ENCODE measurements at regions not wholly inside any gene's neighbourhood (a gene's known extent, or its start where the extent isn't known, plus 50 kb on each side); places are given as distances from the start of the nearest gene placed in this dataset.
"Not testable (repeated sequence)": the region's sequence is repeated elsewhere in the genome, so short reads cannot be mapped to it uniquely, and the experiment has no call there.

DNA sequence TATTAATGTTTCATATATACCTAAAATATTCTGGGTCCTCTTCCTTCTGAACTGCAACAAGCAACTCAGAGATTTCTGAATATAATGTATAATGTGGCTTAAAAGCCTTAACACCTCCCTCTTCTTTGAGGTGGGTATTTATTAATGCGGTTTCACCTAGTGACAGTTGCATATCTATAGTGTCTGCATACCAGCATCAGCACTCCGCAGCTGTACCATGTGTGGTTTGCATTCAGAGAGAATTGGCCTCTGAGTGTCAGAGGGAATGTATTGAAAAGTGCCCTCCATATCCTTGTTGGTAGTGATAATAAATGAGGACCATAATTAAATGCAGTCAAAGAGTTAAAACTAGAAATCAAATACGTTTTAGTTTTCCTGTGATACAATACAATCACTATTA is 256.6 kb upstream of the ARRDC3 start:
- DNase-seq = no peak

DNA sequence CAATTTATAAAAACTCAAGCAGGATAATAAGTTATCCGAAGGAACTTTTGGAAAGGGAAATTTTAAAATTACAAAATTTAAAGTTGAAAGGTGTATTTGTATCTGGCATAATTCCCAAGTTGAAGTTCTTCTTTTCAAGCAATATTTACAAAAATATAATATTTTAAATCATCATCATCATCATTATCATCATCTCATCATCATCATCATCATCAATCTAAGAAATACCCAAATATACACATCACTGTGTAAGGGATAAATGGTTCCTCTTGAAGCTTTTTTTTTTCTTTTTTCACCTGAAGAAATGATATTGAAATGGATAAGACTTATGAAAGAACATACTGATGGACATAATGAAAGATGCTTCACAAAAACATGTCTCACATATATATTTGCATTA is 254.9 kb upstream of the ARRDC3 start:
- DNase-seq = no peak

DNA sequence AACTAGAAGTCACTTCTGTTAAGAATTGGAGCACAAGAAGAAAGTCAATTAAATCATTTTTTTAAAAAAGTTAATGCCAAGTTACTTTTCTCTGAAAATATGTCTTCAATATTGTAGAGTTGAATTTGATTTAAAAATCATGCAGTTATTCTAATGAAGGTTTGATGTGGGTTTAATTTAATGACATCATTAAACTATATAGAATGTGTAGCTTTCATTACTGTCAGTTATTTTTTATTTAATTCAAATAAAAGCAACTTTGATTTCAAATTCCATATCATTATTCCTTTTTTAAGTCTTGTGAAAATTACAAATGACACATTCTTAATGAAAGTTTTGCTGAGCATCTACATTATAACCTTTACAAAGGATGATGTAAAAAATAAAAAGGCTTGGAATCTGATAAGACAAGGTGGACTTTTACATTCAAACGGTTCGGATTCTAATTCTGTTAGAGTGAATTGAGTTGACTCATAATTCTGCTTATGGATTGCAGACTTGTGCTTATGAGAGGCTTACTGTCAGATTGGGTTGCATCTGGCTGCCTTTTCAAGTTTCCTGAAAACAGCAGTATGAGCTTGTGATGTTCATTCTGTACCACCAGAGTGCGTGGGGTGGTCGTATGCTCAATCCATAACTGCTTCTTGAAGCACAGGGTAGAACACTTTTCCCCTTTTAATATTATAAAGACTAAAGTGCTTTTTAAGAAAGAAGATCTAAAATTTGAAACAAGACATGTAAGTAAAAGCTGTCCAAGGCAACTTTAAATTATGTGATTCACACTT is 253.0 kb upstream of the ARRDC3 start:
- DNase-seq = no peak

DNA sequence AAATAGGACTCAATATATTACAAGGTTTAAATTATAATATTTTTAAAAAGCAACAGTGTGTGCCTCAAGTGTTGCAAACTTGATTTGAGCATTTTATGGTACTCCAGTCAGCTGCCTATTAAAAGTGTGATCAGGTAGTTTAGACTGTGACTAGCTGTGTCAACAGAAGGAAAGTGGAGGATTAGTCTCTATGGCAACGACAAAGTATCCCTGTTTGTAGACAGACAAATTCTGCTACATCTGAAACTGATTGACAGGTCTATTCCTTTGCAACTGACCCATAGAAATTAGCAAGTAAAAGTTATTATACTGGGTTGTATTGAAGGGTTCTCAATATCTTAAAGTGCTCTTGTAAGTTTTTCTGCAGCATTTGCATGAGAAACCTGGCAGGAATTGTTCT is 249.8 kb upstream of the ARRDC3 start:
- DNase-seq = no peak

DNA sequence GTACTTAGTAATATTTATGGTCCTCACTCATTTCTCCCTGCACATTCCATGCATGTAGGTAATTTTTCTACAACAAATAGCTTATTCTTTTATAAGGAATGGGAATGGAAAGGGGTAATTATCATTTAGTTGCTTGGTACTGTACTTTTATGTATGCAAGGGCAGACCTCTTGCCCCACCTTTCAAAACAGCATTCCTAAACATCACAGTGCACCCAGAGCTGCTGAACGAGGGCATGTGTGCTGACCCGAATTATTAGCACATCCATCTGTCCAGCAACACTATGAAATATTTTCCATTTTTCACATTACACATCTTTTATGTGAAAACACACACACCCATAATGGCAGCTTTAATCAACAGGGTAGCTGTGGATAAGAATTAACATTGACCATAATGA is 228.6 kb upstream of the ARRDC3 start:
- DNase-seq = no peak

DNA sequence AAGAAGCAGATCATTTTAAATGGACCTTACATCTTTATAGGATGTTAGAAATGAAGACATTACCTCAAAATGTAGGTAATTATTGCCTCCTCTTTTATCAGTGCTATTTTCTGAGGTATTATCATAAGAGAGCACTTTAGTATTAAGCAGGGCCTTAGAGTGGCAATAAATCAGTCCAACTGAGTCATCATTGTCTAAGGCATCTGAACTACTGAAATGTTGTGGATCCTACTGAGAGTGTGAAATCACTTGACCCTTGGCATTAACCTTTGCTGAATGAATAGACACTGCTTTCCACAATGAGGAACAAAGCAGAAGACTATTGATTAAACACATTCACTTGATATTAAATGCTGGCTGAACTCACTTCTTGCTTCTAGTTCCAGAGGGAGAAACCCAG is 224.6 kb upstream of the ARRDC3 start:
- DNase-seq = no peak

DNA sequence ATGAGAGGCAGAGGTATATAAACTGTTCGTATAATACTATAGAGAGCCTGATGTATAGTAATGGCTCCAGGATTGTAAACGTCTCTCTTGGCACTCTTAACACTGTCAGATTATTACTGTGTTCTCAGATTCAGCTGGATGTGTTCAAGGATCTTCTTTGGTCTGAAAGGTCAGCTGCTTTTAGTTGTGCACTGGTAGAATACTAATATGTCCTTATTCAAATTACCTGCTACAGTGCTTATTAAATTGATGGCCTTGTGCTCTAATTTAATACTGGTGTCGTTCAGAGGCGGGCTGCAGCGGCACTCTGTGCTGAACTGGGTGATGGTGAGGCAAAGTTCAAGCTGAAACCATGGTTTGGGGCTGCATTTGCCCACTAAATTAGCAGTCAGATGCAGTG is 216.7 kb upstream of the ARRDC3 start:
- no peak for DNase-seq

DNA sequence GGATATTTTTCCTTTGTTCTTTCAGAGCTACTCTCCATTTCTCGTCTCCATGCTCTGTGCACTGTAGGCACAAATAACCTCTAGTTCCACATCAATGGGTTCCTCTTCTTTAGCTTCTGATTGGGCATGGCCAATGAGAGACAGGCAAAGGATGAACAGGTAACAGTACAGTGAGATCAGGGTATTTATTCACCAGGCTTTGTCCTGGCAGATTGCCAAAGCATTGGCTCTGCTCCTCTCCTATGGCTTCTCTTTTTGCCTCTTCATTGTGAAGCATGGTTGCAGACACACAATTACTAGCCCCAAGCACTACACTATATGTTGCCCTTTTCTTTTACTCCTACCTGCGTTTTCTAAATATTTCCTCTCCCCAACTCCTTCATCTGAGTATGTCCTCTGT is 215.1 kb upstream of the ARRDC3 start:
- no peak for DNase-seq

DNA sequence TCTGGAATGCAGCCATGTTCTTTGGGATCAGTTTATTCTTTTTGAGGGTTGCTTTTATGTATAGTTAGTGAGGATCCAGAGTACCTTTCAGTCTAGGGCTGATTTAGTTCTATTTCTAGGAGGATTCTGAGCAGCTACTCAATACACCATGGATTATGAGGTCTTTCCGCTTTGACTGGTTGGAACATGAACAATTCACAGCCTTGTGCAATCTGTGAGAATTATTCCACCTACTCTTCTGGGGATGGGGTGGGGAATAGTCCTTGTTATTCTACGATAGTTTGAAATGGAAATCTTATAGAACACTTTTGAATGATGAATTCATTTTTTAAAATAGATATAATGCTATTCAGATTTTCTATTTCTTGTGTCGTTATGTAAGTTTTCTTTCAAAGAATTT is 212.3 kb upstream of the ARRDC3 start:
- DNase-seq = no peak

DNA sequence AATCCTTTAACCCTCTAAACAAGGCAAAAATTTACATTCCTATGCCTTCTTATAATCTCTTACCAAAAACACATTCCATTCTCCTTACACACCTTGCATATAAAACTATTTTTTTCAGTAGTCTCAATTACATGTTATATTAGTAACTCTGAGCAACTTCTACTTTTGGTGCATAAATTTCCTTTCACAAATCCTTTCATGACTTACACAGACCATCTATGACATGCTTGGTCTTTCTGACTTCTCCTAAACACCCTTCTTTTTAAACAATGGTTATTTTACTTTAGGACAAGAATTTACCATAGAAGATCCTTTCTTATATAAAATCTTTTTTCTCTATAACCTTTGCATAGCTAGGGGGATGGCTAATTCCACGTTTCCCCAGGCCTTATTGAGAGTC is 208.0 kb upstream of the ARRDC3 start:
- no peak for DNase-seq

DNA sequence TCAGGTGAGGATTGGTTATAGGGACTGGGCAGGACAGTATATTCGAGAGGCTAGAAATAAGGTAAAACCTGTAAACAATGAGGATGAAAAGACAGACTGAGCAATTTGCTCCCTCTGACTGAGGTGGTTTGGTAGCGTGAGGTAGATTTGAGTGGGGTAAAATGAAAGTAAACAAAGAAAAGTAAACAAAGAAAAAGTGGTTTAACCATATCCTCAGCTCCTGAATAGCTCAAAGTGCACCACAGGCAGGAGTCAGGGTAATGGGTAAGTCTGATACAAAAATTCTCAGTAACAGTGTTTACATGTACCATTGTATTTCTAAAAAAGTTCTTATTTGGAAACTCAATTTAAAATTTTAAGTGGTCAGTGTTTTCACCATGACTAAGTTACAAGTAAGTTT is 203.1 kb upstream of the ARRDC3 start:
- no peak for DNase-seq

DNA sequence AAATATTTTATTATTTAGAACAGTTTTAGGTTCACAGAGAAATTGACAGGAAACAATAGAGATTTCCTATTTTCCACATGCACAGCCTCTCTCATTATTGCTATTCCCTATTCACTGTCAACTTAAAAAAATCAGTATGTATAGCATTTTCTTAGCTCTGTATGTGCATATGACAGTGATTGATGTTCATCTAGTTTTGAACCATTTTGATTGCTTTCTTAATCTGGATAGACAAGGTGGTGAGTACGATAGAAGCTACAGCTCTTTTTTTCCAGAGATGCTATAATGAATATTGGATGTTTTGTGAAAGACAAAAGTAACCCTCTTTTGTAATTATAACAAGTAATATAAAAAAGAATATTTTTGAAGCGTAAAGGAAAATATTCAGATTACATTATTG is 201.2 kb upstream of the ARRDC3 start:
- DNase-seq = no peak

DNA sequence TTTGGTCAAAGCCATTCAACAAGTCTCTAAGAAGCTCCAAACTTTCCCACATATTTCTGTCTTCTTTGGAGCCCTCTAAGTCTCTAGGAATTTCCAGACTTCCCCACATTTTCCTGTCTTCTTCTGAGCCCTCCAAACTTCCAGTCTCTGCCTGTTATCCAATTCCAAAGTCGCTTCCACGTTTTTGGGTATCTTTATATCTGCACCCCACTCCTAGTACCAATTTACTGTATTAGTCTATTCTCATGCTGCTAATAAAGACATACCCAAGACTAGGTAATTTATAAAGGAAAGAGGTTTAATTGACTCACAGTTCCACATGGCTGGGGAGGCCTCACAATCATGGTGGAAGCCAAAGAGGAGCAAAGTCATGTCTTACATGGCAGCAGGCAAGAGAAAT is 182.9 kb upstream of the ARRDC3 start:
- not testable (repeated sequence) for DNase-seq

DNA sequence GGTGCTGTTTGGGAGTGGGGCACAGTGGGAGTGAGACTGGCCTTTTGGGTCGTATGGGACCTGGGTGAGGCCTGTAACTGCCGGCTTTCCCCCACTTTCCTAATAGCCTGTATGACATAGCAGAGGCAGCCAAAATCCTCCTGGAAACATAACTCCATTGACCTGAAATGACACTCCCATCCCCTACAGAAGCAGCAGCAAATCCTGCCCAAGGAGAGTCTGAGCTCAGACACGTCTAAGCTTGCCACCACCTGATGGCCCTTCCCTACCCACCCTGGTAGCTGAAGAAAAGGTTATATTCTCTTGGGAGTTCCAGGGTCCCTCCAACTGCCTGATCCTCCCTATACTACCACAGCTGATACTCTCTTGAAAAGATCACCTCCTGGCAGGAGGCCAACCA is 179.8 kb upstream of the ARRDC3 start:
- no peak for DNase-seq

DNA sequence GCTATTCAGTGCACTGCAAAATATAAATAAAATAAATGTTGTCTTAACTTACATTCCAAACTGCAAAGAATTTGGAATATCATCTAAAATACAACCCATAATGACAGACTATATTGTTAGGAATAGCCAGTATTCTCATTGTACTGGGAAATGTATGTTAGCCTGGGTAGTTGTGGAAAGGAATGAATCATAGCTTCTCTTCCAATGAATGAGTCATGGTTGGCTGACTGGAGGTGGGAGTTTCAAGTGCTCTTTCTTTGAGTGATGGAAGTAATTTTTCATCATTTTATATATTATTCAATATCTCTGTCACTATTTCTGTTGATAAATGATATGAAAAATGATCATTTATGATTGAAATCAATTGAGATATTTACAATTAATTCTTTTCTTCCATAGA is 158.6 kb upstream of the ARRDC3 start:
- DNase-seq = no peak

DNA sequence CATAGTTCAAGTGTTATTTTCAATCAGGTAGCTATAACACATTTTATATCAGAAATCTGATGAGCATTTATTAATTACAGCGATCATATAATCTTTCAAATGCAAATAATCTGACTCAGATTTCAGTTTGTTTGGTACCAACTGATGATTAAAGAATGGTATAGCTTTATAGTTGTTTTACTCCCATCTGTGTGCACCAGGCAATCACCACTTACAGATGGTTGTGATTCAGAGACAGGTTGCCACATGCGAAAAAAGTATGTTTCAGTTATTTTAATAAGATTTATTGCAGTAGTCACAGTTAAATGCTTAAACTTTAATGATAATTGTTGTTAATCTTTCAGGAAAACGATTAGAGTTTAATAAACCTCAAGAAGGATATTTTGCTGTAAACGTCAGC is 155.1 kb upstream of the ARRDC3 start:
- DNase-seq = no peak

DNA sequence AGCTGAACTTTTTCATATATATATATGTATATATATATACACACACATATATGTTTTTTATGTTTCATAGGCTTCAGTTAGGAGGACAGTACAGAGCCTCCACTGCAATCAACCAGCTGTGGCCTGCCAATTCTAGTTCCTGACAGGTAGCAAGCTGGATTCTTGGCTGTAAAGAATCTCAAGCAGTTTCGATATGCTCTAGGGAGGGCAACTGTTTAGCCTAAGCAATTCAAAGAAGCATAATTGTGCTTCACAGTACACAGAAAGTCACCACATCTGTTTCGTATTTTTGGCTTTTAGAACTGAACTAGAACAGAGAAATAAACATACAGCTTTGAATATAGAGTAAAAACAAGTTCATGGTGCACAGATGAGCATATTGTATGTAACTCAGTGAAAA is 152.4 kb upstream of the ARRDC3 start:
- no peak for DNase-seq

DNA sequence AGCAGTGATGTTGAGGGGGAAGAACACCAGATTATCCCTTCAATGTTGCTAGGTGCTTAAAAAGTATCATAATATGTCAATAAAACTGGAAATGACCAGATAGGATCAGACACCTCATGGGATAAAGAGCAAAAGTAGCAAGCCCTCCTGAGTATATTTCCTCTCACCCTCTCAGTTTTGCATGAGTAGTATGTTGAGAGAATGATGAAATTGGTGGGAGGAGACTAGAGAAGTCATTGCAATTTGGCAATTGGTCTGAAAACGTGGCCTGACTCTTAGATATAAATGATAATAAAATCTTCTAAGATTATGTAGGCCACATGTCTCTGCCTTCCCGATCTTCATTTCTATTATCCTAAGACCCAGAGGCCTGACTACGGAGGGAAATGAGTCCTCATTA is 151.2 kb upstream of the ARRDC3 start:
- DNase-seq = no peak

DNA sequence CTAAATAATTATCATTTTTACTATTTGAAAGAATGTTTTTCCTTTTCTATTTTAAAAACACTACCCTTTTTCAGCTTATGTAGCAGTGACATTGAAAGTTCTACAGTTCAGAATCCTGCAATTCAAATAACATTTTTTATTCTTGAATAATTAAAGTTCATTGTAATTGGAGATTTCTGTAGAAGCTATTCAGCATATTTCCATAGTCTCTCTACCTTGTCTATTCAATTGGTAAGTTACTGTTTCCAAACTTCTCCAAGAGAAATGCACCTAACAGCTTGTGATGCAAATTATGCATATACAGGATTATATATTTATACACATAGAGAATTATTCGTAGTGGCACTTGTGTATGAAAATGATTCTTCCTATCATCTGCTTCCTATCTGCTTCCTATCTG is 149.7 kb upstream of the ARRDC3 start:
- DNase-seq = no peak

DNA sequence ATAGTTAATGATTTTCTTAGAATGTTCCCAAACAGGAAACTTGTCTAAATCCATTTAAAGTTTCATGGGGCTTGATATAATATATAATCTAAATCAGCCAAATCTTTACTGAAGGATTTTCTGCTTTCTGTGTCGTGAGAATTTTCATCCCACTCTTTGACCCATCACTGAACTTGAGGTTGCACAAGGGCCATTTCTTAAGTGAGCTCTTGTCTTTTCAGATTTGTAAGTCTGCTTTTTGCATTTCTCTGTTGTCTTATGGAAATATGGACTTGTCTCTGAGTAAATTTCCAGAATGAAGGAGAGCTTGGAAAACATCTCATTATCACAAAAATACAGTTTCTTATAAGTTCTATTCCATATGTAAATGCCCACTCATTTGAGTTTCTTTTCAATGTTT is 149.2 kb upstream of the ARRDC3 start:
- no peak for DNase-seq

DNA sequence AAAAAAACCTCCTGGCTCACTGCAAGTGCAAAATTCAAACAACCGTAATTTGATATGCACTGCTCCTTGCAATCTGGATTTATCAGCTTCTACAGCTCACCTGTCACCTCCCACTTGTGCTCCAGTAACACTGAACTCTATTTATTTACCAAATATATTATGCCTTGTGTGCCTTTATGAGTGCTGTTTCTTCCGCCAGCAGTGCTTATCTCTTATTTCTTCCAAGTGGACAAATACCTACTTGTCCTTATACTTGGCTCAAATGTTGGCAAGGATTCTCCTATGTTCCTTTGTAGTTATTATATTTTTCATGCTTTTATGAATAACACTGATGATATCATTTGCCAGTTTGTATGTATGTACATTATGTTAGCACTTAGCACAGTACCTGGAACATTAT is 145.7 kb upstream of the ARRDC3 start:
- no peak for DNase-seq

DNA sequence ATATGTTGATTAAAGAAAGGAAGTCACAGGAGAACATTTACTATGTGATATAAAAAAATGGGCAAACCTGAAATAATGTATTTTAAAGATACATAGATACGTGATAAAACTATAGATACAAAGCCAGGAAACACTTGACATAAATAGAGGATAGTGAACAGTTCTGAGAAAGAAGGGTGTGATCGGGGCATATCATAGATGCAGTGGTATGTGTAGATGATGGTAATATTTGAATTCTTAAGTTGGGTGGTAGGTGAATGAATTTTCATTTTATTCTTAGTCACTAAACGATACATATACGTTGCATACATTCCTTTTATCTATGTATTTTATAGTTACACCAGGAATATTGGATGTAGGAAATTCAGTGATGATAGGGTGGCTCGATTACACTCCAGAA is 138.7 kb upstream of the ARRDC3 start:
- DNase-seq = no peak

DNA sequence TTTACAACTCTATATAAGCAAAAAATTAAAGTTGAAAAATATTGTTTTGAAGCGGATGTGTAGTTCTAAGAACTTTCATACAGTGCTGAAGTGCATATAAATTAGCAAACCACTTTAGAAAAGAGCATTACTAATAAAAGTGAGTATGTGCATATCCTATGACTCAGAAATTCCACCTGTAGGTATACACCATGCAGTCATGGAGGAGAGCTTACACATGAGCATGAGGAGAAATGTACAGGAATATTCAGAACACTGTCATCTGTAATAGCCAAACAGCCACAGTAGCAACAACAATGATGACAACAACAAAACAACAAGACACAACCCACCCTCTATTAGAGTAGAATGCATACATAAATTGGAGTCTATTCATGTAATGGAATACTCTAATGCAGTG is 138.2 kb upstream of the ARRDC3 start:
- DNase-seq = no peak

DNA sequence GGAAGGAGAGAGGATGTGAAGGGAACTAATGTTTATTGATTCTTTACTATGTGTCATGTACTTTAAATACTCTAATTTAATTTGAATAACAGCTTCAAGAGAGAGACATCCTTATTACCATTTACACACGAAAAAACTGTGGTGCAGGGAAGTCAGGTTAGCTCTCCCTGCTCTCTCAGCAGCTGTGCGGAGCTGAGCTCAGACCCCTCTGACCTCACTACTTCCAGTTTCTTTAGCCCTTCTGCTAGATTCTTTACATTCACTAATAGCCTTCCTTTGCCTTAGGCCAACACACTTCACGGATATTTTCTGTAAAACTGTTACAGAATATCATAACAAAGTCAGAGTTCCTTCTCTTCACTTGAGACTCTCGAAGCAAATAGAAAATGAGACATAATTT is 131.3 kb upstream of the ARRDC3 start:
- DNase-seq = no peak

DNA sequence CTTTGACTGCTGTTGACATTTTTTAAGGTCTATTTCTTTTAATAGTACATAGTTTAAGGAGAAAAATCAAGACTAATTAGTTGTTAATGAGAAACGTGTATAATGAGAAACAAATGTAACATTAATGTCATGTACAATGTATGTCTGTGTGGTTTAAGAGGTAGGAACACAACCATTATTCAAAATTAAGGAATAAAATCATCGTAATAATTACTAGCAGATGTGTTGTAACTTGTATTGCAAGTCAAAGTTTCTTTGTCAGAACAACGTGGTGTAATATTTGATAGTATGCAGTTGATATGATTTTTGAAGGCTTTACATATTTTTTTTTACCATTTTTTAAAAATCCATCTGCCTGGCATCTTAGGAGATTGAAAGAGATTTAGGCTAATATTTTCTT is 120.2 kb upstream of the ARRDC3 start:
- no peak for DNase-seq

DNA sequence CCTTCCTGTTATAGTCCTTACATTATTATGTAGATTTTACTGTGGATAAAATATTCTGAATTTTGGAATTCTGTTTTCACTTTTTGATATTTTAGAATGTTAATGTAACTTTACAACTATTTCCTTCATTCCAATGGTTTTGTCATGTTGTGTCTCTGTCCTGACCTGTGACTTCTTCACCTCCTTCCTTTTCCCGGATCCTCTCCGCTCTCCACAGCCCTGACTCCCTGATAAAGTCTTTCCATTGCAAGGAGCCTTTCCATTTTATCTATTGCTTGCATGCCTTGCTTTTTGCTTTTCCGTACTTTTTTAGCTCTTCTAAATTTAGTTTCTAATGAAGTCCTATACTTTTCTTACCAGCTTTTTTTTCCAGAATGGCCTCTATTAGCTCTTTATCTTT is 117.6 kb upstream of the ARRDC3 start:
- DNase-seq = no peak
